NB4 (cell line): ENCODE measurements at regions not wholly inside any gene's neighbourhood (a gene's known extent, or its start where the extent isn't known, plus 50 kb on each side); places are given as distances from the start of the nearest gene placed in this dataset.

Experiments
- DNase-seq: peaks from one replicate; pipeline ENCODE4 v3.0.0; 2010; ENCODE audit warnings: low read depth
- H3K4me3 ChIP-seq: one replicate; pipeline ENCODE4 v1.5.1; 2011; ENCODE audit warnings: mild to moderate bottlenecking, low read depth, low read length, moderate library complexity
- CTCF ChIP-seq: IDR thresholded peaks from one replicate; pipeline ENCODE4 v1.5.1; 2012; ENCODE audit warnings: low read depth, low read length
- MAX ChIP-seq: IDR thresholded peaks from 2 replicates; pipeline ENCODE4 v1.6.1; 2011; ENCODE audit warnings: low read depth, low read length
- MYC ChIP-seq: IDR thresholded peaks from 2 replicates; pipeline ENCODE4 v1.6.1; 2011; ENCODE audit warnings: low read depth, low read length
- POLR2A ChIP-seq: IDR thresholded peaks from 2 replicates; pipeline ENCODE4 v1.6.1; 2011; ENCODE audit warnings: mild to moderate bottlenecking; ENCODE audit not compliant: insufficient read length; ENCODE audit errors: extremely low read depth

GRCh38 chr5:125581311-125581710 lies 834.9 kb upstream of the ZNF608 start:
- no peak for DNase-seq
- no peak overlapping the region for H3K4me3 ChIP-seq
- TF ChIP-seq MYC: no peak
- TF ChIP-seq POLR2A: no peak
- no peak for TF ChIP-seq MAX
- TF ChIP-seq CTCF: no peak

GRCh38 chr5:125582352-125582751 lies 835.9 kb upstream of the ZNF608 start:
- TF ChIP-seq MYC (no peak), POLR2A (no peak), CTCF (no peak), MAX (no peak)
- DNase-seq: no peak
- H3K4me3 ChIP-seq: no peak overlapping the region

GRCh38 chr5:125583321-125584139 lies 837.1 kb upstream of the ZNF608 start:
- DNase-seq: no peak
- no peak for TF ChIP-seq CTCF
- TF ChIP-seq MAX: no peak
- no peak for TF ChIP-seq POLR2A
- no peak for TF ChIP-seq MYC
- no peak overlapping the region for H3K4me3 ChIP-seq

GRCh38 chr5:125584140-125584520 lies 837.7 kb upstream of the ZNF608 start:
- TF ChIP-seq CTCF (no peak), MAX (no peak), POLR2A (no peak), MYC (no peak)
- no peak overlapping the region for H3K4me3 ChIP-seq
- no peak for DNase-seq

- DNase-seq: no peak
- no peak for TF ChIP-seq MAX
- no peak for TF ChIP-seq MYC
- TF ChIP-seq POLR2A: no peak
- no peak for TF ChIP-seq CTCF
- no peak overlapping the region for H3K4me3 ChIP-seq
Measured at GRCh38 chr5:125587631-125588030, 835.6 kb upstream of the GRAMD2B start.

GRCh38 chr5:125592856-125593255 lies 830.4 kb upstream of the GRAMD2B start:
- no peak for DNase-seq
- no peak overlapping the region for H3K4me3 ChIP-seq
- TF ChIP-seq MYC (no peak), MAX (no peak), CTCF (no peak), POLR2A (no peak)
